ENCODE measurements at regions not wholly inside any gene's neighbourhood (a gene's known extent, or its start where the extent isn't known, plus 50 kb on each side); places are given as distances from the start of the nearest gene placed in this dataset.

GRCh38 chr2:79383681-79384080 lies 129.2 kb upstream of the CTNNA2 start:
- ATAC-seq: no peak

DNA sequence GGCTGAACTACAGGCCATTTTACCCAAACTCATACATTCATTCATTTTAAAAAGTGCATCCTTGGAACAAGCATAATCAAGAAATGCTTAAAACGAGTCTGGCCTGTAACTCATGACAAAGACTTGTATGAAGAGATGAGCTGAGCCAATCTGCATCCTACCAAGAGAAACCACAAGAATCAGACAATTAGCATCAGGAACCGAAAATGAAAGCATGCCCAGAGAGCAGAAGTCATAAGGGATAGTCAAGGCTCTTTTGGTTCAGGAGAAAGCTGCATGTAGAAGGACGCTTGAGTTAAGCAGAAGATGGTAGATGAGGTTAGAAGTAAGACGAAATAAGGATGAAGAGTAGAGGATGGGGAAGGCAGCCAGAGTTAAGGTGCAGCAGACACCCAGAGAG lies 137.0 kb upstream of the CTNNA2 start:
- Histone ChIP-seq H3K9me3 (peaks cover 0 to 4% of the 10 kb centered on the region in 2 donors), H3K36me3 (no peaks in the 10 kb centered on the region), H3K4me3 (no peak overlapping the region), H3K27me3 (no peaks in the 10 kb centered on the region), H3K27ac (no peak overlapping the region), H3K4me1 (no peaks in the 10 kb centered on the region)
- DNase-seq (no peak), ATAC-seq (no peak)
- intact Hi-C loops (cut with DNase I): no loop called here
- TF ChIP-seq, protein P1, sequence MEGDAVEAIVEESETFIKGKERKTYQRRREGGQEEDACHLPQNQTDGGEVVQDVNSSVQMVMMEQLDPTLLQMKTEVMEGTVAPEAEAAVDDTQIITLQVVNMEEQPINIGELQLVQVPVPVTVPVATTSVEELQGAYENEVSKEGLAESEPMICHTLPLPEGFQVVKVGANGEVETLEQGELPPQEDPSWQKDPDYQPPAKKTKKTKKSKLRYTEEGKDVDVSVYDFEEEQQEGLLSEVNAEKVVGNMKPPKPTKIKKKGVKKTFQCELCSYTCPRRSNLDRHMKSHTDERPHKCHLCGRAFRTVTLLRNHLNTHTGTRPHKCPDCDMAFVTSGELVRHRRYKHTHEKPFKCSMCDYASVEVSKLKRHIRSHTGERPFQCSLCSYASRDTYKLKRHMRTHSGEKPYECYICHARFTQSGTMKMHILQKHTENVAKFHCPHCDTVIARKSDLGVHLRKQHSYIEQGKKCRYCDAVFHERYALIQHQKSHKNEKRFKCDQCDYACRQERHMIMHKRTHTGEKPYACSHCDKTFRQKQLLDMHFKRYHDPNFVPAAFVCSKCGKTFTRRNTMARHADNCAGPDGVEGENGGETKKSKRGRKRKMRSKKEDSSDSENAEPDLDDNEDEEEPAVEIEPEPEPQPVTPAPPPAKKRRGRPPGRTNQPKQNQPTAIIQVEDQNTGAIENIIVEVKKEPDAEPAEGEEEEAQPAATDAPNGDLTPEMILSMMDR (IDR thresholded peaks at IDR 0.05): no peak

More at GRCh38 chr2:79383681-79384080, 129.2 kb upstream of the CTNNA2 start:
- H3K27ac ChIP-seq: no peak overlapping the region
- no peaks in the 10 kb centered on the region for H3K36me3 ChIP-seq
- TF ChIP-seq, protein P1 (IDR thresholded peaks at IDR 0.05): no peak
- no peaks in the 10 kb centered on the region for H3K27me3 ChIP-seq
- no peaks in the 10 kb centered on the region for H3K4me1 ChIP-seq
- DNase-seq: no peak
- H3K4me3 ChIP-seq: no peak overlapping the region
- intact Hi-C loops (cut with DNase I): no loop called here
- H3K9me3 ChIP-seq: peaks cover 0 to 2% of the 10 kb centered on the region in 2 donors

DNA sequence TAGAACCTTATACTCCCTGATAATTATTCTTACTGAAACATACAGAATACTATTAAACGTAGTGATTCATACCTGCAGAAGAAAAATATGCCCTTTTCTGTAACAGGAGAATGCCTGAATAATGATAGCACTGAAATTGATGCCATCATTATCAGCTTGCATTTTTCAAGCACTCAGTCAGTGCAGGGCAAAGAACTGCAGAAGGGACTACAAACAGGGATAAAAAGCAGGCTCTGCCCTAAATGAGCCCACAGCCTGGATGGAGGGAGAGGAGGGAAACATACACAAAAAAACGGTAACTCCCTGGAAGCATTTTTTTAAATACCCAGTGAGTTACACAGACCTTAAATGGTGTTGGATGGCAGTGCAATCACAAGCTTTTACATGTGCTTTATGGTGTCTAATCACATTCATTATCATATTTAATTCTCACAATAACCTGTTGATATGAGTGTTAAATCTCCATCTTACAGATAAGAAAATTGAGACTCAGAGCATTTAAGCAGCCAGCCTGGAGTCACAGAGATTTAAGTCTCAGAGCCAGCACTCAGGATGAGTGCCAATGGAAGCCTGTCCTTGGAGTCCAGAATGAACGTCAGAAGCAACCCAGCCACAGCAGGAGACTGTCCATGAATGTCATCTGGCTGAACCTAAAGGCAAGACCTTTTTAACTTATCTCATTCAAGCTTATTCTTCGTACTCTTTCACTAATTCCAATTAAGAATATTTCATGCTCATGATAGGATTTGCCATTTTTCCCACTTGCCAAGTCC lies 139.3 kb upstream of the CTNNA2 start:
- no peak for ATAC-seq

DNA sequence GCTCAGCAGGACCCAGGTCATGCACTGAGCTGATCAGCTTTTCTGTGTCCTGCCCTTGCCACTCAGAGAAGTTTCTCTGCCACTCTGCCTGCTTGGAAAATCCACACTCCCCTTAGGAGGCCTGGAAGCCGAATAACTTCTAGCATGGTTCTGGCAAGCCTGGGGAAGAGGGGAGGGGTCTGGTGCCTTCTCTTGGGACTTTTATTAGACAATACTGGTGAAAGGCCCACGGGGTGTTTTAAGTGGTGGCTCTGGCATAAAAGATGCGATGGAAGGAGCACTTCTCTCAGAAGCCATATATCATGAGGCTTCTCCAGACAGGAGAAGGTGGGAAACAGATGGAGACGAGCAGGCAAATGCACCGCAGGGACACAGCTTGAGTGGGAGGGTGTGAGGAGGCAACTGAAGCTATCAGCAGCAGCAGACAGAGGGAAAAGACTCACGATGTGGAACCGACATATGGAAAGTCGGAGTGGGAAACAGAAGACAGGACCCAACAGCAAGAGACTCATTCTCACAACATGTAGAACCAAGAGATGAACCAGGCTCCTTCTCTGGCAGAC lies 141.8 kb upstream of the CTNNA2 start:
- Histone ChIP-seq H3K9me3 (no peaks in the 10 kb centered on the region), H3K4me1 (no peaks in the 10 kb centered on the region), H3K4me3 (no peak overlapping the region), H3K36me3 (no peaks in the 10 kb centered on the region), H3K27me3 (no peaks in the 10 kb centered on the region), H3K27ac (no peak overlapping the region)
- DNase-seq: no peak
- TF ChIP-seq, protein P1 (IDR thresholded peaks at IDR 0.05): no peak
- intact Hi-C loops (cut with DNase I): no loop called here
- ATAC-seq: no peak

More for the DNA sequence above, 139.3 kb upstream of the CTNNA2 start:
- H3K27ac ChIP-seq: no peak overlapping the region
- no peaks in the 10 kb centered on the region for H3K4me1 ChIP-seq
- no peak overlapping the region for H3K4me3 ChIP-seq
- no peaks in the 10 kb centered on the region for H3K27me3 ChIP-seq
- no peaks in the 10 kb centered on the region for H3K36me3 ChIP-seq
- intact Hi-C loops (cut with DNase I): no loop called here
- TF ChIP-seq, protein P1 (IDR thresholded peaks at IDR 0.05): no peak
- H3K9me3 ChIP-seq: peaks cover 0 to 4% of the 10 kb centered on the region in 2 donors
- no peak for DNase-seq

DNA sequence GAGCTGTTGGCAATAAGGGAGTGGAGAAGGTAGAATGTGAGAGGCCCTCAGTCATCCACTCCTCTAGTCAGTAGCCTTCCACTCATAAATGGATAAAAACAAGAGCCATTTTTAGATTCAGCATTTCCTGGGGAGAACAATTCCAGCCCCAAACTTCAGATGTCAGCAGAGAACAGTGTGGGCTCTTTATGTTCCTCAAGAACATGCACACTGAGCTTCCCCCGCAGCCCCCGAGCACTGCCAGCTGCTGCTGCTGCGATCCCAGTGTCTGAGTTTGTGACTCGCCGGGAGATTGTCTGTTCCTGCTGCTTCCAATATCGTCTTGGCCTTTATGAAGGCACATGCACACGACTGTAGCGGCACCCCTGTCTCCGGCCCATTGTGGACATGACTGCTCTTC lies 143.7 kb upstream of the CTNNA2 start:
- TF ChIP-seq, protein P1 (IDR thresholded peaks at IDR 0.05): no peak
- ATAC-seq (no peak), DNase-seq (no peak)
- H3K27ac ChIP-seq: no peak overlapping the region
- no peaks in the 10 kb centered on the region for H3K27me3 ChIP-seq
- H3K9me3 ChIP-seq: no peaks in the 10 kb centered on the region
- intact Hi-C loops (cut with DNase I): no loop called here
- no peaks in the 10 kb centered on the region for H3K36me3 ChIP-seq
- H3K4me3 ChIP-seq: no peak overlapping the region
- H3K4me1 ChIP-seq: no peaks in the 10 kb centered on the region

Data from left lung (tissue), 4 donors.